NCI-H69 (cell line): ENCODE measurements at regions not wholly inside any gene's neighbourhood (a gene's known extent, or its start where the extent isn't known, plus 50 kb on each side); places are given as distances from the start of the nearest gene placed in this dataset.

Experiments
- DNase-seq: peaks from one replicate; lab custom pipeline; 2025; lab: John Stamatoyannopoulos, UW

DNA sequence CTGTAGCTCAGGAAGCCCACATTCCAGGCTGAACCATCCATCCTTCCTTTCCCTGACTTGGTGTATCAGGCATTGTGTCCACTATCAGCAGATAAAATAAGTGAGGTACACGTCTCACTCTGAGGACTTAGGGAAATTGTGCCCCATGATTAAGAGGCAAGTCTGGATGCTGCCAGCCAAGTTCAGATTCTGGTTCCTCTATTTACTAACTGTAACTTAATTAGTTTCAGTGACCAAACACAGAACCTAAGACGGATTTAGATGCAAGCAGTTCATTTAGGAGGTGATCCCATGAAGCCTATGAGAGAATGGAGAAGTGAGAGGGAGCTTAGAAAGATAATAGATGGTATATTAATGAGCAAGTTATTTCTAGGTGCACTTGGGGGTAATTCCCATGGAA is 56.6 kb upstream of the PACRGL start:
- no peak for DNase-seq

DNA sequence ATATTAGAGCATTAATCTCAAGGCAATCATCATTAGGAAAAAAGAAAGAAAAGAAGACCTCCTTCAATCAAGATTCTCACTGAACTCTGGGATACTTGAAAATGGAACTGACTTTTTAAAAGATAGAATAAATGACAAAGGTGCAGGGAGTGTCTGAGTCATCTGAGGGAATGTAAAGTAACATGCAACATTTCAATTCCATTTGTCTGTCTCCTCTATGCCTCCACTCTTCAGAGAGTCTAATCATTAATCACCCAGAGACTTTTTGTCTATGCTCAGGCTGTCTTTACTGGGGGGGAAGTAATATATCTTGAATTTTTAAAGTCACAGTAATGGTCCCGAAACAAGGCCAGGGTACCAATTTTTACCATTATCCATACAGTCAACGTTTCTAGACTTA is 55.0 kb upstream of the PACRGL start:
- no peak for DNase-seq

DNA sequence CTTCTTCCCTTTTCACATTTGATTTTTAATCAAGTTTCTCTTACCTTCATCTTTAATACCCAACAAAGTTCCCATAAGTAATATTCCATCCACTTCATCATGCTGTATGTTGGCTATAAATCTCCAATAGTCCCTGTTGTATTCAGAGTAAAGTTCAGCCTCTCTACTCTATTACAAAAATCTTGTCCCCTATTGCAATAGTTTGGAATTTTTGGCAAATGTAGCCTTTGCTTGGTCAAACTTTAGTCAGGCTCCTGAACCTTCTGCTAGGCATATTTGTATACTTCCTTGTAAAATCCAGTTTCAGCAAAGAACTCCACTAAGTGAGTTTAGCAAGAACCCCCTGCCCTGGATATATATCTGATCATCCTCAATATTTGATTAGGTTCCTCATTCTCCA is 54.0 kb upstream of the PACRGL start:
- no peak for DNase-seq
